ENCODE measurements at regions not wholly inside any gene's neighbourhood (a gene's known extent, or its start where the extent isn't known, plus 50 kb on each side); places are given as distances from the start of the nearest gene placed in this dataset.

DNA sequence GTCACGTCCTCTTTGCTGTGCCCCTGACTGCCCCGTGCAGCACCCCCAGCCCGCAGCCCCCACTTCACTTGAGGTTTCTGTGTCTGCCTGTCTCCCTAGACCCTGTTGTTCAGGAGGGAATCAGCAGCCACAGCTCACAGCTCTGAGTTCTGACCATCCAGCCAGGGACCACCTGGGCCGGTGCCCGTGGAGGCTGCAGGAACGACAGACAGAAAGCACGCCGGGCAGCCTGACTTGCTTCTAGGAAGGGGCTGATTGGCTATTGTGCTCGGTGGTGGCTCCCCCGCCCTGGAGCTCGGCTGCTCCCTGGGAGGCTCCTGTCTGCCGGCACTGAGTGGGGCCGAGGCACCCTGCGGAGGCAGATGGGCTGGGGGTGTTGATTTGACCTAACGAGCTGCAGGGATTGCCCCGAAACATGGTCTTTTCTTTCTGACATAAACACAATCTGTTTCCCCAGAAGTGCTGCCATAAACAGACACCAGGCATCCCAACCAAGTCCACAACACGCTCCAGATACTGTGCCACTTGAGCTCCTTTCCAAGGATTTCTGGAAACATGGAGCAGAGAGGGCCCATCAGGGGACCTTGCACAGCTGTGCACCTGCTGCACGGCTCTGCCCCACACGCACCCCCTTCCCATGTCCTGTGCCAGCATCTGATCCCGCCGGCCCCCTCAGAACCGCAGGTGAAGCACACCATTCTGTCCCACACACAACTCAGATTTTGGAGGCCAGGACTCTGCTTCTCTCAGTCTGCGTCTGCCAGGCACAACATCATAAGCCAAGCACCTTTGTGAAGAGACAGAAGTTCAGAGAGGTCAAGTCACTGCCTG is 855.9 kb downstream of the TBC1D22A start:
- Histone ChIP-seq H3K79me1 (ENCODE audit: low read depth in 1 of 2, low read length in 2 of 2) (no peaks in the 10 kb centered on the region), H3K4me2 (ENCODE audit: low read depth, low read length) (no peak overlapping the region), H2BK5ac (ENCODE audit: low read depth, low read length, poor library complexity, severe bottlenecking) (no peak overlapping the region), H2BK20ac (ENCODE audit: low read depth, low read length) (no peak overlapping the region), H3K36me3 (ENCODE audit: control insufficient read depth, insufficient read depth, low read length) (no peaks in the 10 kb centered on the region), H2BK15ac (ENCODE audit: low read depth, low read length) (no peak overlapping the region), H4K91ac (ENCODE audit: insufficient read depth, low read depth, low read length) (no peak overlapping the region), H3K4ac (ENCODE audit: low read depth, low read length) (no peak overlapping the region), H3K27me3 (ENCODE audit: control insufficient read depth, insufficient read depth, low read length) (no peaks in the 10 kb centered on the region), H4K8ac (ENCODE audit: low read depth in 2 of 2, low read length in 2 of 2) (no peak overlapping the region), H3K23ac (ENCODE audit: low read depth, low read length) (no peak overlapping the region), H2AK5ac (ENCODE audit: low read depth, low read length) (no peak overlapping the region), H2AFZ (replicated peaks; ENCODE audit: low read length, poor library complexity) (no peak overlapping the region), H3K18ac (ENCODE audit: low read depth, low read length) (no peak overlapping the region), H2AK9ac (replicated peaks; ENCODE audit: low read depth, low read length, poor library complexity) (no peak overlapping the region), H3K27ac (ENCODE audit: insufficient read depth, low read length) (no peak overlapping the region), H3K4me3 (ENCODE audit: insufficient read depth, low read depth, low read length) (no peak overlapping the region), H4K20me1 (ENCODE audit: insufficient read depth, low read length) (no peaks in the 10 kb centered on the region), H3K14ac (replicated peaks; ENCODE audit: low read depth, low read length) (no peak overlapping the region), H4K5ac (ENCODE audit: low read depth, low read length) (no peak overlapping the region), H3K9me1 (ENCODE audit: insufficient read depth, low read length) (no peaks in the 10 kb centered on the region), H2BK120ac (ENCODE audit: low read depth, low read length) (no peak overlapping the region), H3K9ac (ENCODE audit: low read depth, low read length) (no peak overlapping the region), H3K56ac (ENCODE audit: extremely low read depth, insufficient read depth, low read length) (no peak overlapping the region), H3K9me3 (ENCODE audit: control insufficient read depth, insufficient read depth, low read length) (peaks cover 58% of the 10 kb centered on the region), H3K4me1 (ENCODE audit: control insufficient read depth, insufficient read depth, low read length) (no peaks in the 10 kb centered on the region)
- no peak for TF ChIP-seq FOS (IDR thresholded peaks at IDR 0.05; ENCODE audit: low read depth, low read length)
- TF ChIP-seq CEBPB (IDR thresholded peaks at IDR 0.05; ENCODE audit: low read depth, low read length): no peak
- no peak for TF ChIP-seq MAFK (IDR thresholded peaks at IDR 0.05; ENCODE audit: low read depth, low read length)
- TF ChIP-seq MXI1 (IDR thresholded peaks at IDR 0.05; ENCODE audit: borderline replicate concordance, low read depth, low read length): no peak
- TF ChIP-seq RFX5 (IDR thresholded peaks at IDR 0.05; ENCODE audit: low read depth, low read length): no peak
- no peak for TF ChIP-seq POLR2A (IDR thresholded peaks at IDR 0.05; ENCODE audit: low read depth, low read length)
- TF ChIP-seq MAZ (IDR thresholded peaks at IDR 0.05; ENCODE audit: borderline replicate concordance, low read depth, low read length): no peak
- TF ChIP-seq NFE2L2 (IDR thresholded peaks at IDR 0.05; ENCODE audit: low read depth, low read length): no peak
- TF ChIP-seq, protein P1, sequence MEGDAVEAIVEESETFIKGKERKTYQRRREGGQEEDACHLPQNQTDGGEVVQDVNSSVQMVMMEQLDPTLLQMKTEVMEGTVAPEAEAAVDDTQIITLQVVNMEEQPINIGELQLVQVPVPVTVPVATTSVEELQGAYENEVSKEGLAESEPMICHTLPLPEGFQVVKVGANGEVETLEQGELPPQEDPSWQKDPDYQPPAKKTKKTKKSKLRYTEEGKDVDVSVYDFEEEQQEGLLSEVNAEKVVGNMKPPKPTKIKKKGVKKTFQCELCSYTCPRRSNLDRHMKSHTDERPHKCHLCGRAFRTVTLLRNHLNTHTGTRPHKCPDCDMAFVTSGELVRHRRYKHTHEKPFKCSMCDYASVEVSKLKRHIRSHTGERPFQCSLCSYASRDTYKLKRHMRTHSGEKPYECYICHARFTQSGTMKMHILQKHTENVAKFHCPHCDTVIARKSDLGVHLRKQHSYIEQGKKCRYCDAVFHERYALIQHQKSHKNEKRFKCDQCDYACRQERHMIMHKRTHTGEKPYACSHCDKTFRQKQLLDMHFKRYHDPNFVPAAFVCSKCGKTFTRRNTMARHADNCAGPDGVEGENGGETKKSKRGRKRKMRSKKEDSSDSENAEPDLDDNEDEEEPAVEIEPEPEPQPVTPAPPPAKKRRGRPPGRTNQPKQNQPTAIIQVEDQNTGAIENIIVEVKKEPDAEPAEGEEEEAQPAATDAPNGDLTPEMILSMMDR (conservative IDR thresholded peaks at IDR 0.05; ENCODE audit: low read depth, low read length): no peak
- TF ChIP-seq BHLHE40 (IDR thresholded peaks at IDR 0.05; ENCODE audit: low read depth, low read length): no peak
- TF ChIP-seq CHD1 (IDR thresholded peaks at IDR 0.05; ENCODE audit: low read depth, low read length): no peak
- no peak for TF ChIP-seq RCOR1 (IDR thresholded peaks at IDR 0.05; ENCODE audit: insufficient replicate concordance, low read length)
- no peak for TF ChIP-seq RAD21 (IDR thresholded peaks at IDR 0.05; ENCODE audit: low read length)
- 50% methylated on average over 2 of the region's 23 CpGs; no CpG with 5 or more reads in 1 of the 2 experiments for WGBS, 2 experiments (ENCODE audit: extremely low coverage in 2 of 2, insufficient read length in 1 of 2)
- ChIA-PET CTCF (no interaction called here), POLR2A (ENCODE audit: unreplicated experiment) (no interaction called here)
- dilution Hi-C loops (cut with HindIII; ENCODE audit: low sequenced_read_pairs, unreplicated experiment) (no loop called here), intact Hi-C loops (cut with micrococcal nuclease) (no loop called here), in situ Hi-C loops (cut with MboI; ENCODE audit: low sequenced_read_pairs) (no loop called here)
- ATAC-seq (ENCODE audit: low read depth): no peak
- BruUV-seq (replicated peaks): no TSS peak
- DNase-seq: no peak

Data from IMR-90 (cell line).